ENCODE measurements at regions not wholly inside any gene's neighbourhood (a gene's known extent, or its start where the extent isn't known, plus 50 kb on each side); places are given as distances from the start of the nearest gene placed in this dataset.

GRCh38 chr10:105761576-105762260, 1120.6 kb downstream of the SORCS3 start:
- Mint-ChIP-seq H3K4me1 (no peaks in the 10 kb centered on the region), H3K27ac (no peak overlapping the region), H3K27me3 (ENCODE audit: low read depth) (peaks cover 17% of the 10 kb centered on the region), H3K4me3 (no peak overlapping the region), H3K9me3 (no peaks in the 10 kb centered on the region), H3K36me3 (ENCODE audit: low read depth) (no peaks in the 10 kb centered on the region)
- no peak for TF ChIP-seq CTCF (IDR thresholded peaks at IDR 0.05; ENCODE audit: unreplicated experiment in 3 of 3)

- no peak overlapping the region for H3K27ac Mint-ChIP-seq
- no peak for TF ChIP-seq CTCF (IDR thresholded peaks at IDR 0.05; ENCODE audit: unreplicated experiment in 3 of 3)
- no peaks in the 10 kb centered on the region for H3K4me1 Mint-ChIP-seq
- no peak overlapping the region for H3K4me3 Mint-ChIP-seq
- no peaks in the 10 kb centered on the region for H3K9me3 Mint-ChIP-seq
- H3K27me3 Mint-ChIP-seq (ENCODE audit: low read depth) = peaks cover 16% of the 10 kb centered on the region
- H3K36me3 Mint-ChIP-seq (ENCODE audit: low read depth) = no peaks in the 10 kb centered on the region
Measured at GRCh38 chr10:105759669-105760068, 1118.6 kb downstream of the SORCS3 start.

GRCh38 chr10:105758209-105758998, 1117.3 kb downstream of the SORCS3 start:
- Mint-ChIP-seq H3K36me3 (ENCODE audit: low read depth) (no peaks in the 10 kb centered on the region), H3K9me3 (no peaks in the 10 kb centered on the region), H3K4me3 (no peak overlapping the region), H3K4me1 (no peaks in the 10 kb centered on the region), H3K27me3 (ENCODE audit: low read depth) (peaks cover 16% of the 10 kb centered on the region), H3K27ac (no peak overlapping the region)
- no peak for TF ChIP-seq CTCF (IDR thresholded peaks at IDR 0.05; ENCODE audit: unreplicated experiment in 3 of 3)

- Mint-ChIP-seq H3K4me1 (no peaks in the 10 kb centered on the region), H3K27ac (no peak overlapping the region), H3K4me3 (no peak overlapping the region), H3K36me3 (ENCODE audit: low read depth) (no peaks in the 10 kb centered on the region), H3K27me3 (ENCODE audit: low read depth) (peaks cover 16% of the 10 kb centered on the region), H3K9me3 (no peaks in the 10 kb centered on the region)
- no peak for TF ChIP-seq CTCF (IDR thresholded peaks at IDR 0.05; ENCODE audit: unreplicated experiment in 3 of 3)
Measured at GRCh38 chr10:105757302-105757701, 1116.2 kb downstream of the SORCS3 start.

- no peak overlapping the region for H3K27ac Mint-ChIP-seq
- no peaks in the 10 kb centered on the region for H3K36me3 Mint-ChIP-seq (ENCODE audit: low read depth)
- TF ChIP-seq CTCF (IDR thresholded peaks at IDR 0.05; ENCODE audit: unreplicated experiment in 3 of 3) = no peak
- H3K9me3 Mint-ChIP-seq = no peaks in the 10 kb centered on the region
- H3K4me3 Mint-ChIP-seq = no peak overlapping the region
- no peaks in the 10 kb centered on the region for H3K4me1 Mint-ChIP-seq
- peaks cover 14% of the 10 kb centered on the region for H3K27me3 Mint-ChIP-seq (ENCODE audit: low read depth)
Measured at GRCh38 chr10:105756386-105756785, 1115.3 kb downstream of the SORCS3 start.
